ENCODE measurements at regions not wholly inside any gene's neighbourhood (a gene's known extent, or its start where the extent isn't known, plus 50 kb on each side); places are given as distances from the start of the nearest gene placed in this dataset.
A peak's percentile ranks its signal among the peaks of the same experiment; 100 is the strongest.

GRCh38 chr2:18346344-18346743 is 214.1 kb downstream of the RDH14 start:
- no peaks in the 10 kb centered on the region for H3K36me3 Mint-ChIP-seq (ENCODE audit: low read depth)

GRCh38 chr2:18345848-18346247 is 214.6 kb downstream of the RDH14 start:
- H3K27ac Mint-ChIP-seq, result peak overlapping the region in 1 of 3 experiments; percentile 7
- TF ChIP-seq CTCF (IDR thresholded peaks at IDR 0.05; ENCODE audit: unreplicated experiment in 3 of 3), result no peak
- no peaks in the 10 kb centered on the region for H3K27me3 Mint-ChIP-seq (ENCODE audit: low read depth)
- no peak overlapping the region for H3K4me3 Mint-ChIP-seq
- H3K4me1 Mint-ChIP-seq, result no peaks in the 10 kb centered on the region
- H3K36me3 Mint-ChIP-seq (ENCODE audit: low read depth), result no peaks in the 10 kb centered on the region
- H3K9me3 Mint-ChIP-seq, result peaks cover 6% of the 10 kb centered on the region

More at GRCh38 chr2:18346344-18346743, 214.1 kb downstream of the RDH14 start:
- Mint-ChIP-seq H3K27ac (peak overlapping the region in 1 of 3 experiments; percentile 7), H3K27me3 (ENCODE audit: low read depth) (no peaks in the 10 kb centered on the region), H3K4me1 (no peaks in the 10 kb centered on the region), H3K9me3 (peaks cover 6% of the 10 kb centered on the region), H3K4me3 (no peak overlapping the region)
- TF ChIP-seq CTCF (IDR thresholded peaks at IDR 0.05; ENCODE audit: unreplicated experiment in 3 of 3), result no peak

- H3K27me3 Mint-ChIP-seq (ENCODE audit: low read depth), result no peaks in the 10 kb centered on the region
- H3K4me1 Mint-ChIP-seq, result no peaks in the 10 kb centered on the region
- H3K27ac Mint-ChIP-seq, result no peak overlapping the region
- H3K36me3 Mint-ChIP-seq (ENCODE audit: low read depth), result no peaks in the 10 kb centered on the region
- H3K4me3 Mint-ChIP-seq, result no peak overlapping the region
- TF ChIP-seq CTCF (IDR thresholded peaks at IDR 0.05; ENCODE audit: unreplicated experiment in 3 of 3), result no peak
- H3K9me3 Mint-ChIP-seq, result peaks cover 6% of the 10 kb centered on the region
These were observed 217.6 kb downstream of the RDH14 start for GRCh38 chr2:18342901-18343300.

GRCh38 chr2:18339326-18339725 is 221.1 kb downstream of the RDH14 start:
- Mint-ChIP-seq H3K4me1 (no peaks in the 10 kb centered on the region), H3K36me3 (ENCODE audit: low read depth) (no peaks in the 10 kb centered on the region), H3K27me3 (ENCODE audit: low read depth) (no peaks in the 10 kb centered on the region), H3K9me3 (peaks cover 2% of the 10 kb centered on the region), H3K27ac (no peak overlapping the region), H3K4me3 (no peak overlapping the region)
- TF ChIP-seq CTCF (IDR thresholded peaks at IDR 0.05; ENCODE audit: unreplicated experiment in 3 of 3), result no peak

GRCh38 chr2:18336975-18337374 is 223.5 kb downstream of the RDH14 start:
- Mint-ChIP-seq H3K27ac (no peak overlapping the region), H3K9me3 (no peaks in the 10 kb centered on the region), H3K4me3 (no peak overlapping the region), H3K27me3 (ENCODE audit: low read depth) (no peaks in the 10 kb centered on the region), H3K36me3 (ENCODE audit: low read depth) (no peaks in the 10 kb centered on the region), H3K4me1 (no peaks in the 10 kb centered on the region)
- no peak for TF ChIP-seq CTCF (IDR thresholded peaks at IDR 0.05; ENCODE audit: unreplicated experiment in 3 of 3)

GRCh38 chr2:18332477-18332876 is 228.0 kb downstream of the RDH14 start:
- H3K27ac Mint-ChIP-seq, result no peak overlapping the region
- no peaks in the 10 kb centered on the region for H3K4me1 Mint-ChIP-seq
- no peak for TF ChIP-seq CTCF (IDR thresholded peaks at IDR 0.05; ENCODE audit: unreplicated experiment in 3 of 3)
- H3K36me3 Mint-ChIP-seq (ENCODE audit: low read depth), result no peaks in the 10 kb centered on the region
- H3K9me3 Mint-ChIP-seq, result no peaks in the 10 kb centered on the region
- H3K27me3 Mint-ChIP-seq (ENCODE audit: low read depth), result no peaks in the 10 kb centered on the region
- no peak overlapping the region for H3K4me3 Mint-ChIP-seq
